ENCODE measurements at regions not wholly inside any gene's neighbourhood (a gene's known extent, or its start where the extent isn't known, plus 50 kb on each side); places are given as distances from the start of the nearest gene placed in this dataset.

GRCh38 chr11:88040148-88040496 is 135.1 kb downstream of the RAB38 start:
- H3K27me3 ChIP-seq, result peaks cover 0 to 19% (median 0%) of the 10 kb centered on the region in 9 donors
- DNase-seq (no peak), ATAC-seq (no peak)
- 64 to 88% (median 79%) methylated on average over 1 of the region's 1 CpG for WGBS, 4 donors
- H3K4me3 ChIP-seq, result no peak overlapping the region
- no peaks in the 10 kb centered on the region for H3K36me3 ChIP-seq
- H3K9me3 ChIP-seq, result no peaks in the 10 kb centered on the region
- H3K27ac ChIP-seq, result no peak overlapping the region
- TF ChIP-seq CTCF (IDR thresholded peaks at IDR 0.05), result no peak
- H3K4me1 ChIP-seq, result no peaks in the 10 kb centered on the region
- intact Hi-C loops (cut with DNase I), result no loop called here

GRCh38 chr11:88039476-88040147 is 135.6 kb downstream of the RAB38 start:
- TF ChIP-seq POLR2A (IDR thresholded peaks at IDR 0.05) (no peak), CTCF (IDR thresholded peaks at IDR 0.05) (no peak)
- no peak for ATAC-seq
- Histone ChIP-seq H3K27me3 (peaks cover 0 to 19% (median 0%) of the 10 kb centered on the region in 9 donors), H3K27ac (no peak overlapping the region), H3K4me1 (no peaks in the 10 kb centered on the region), H3K9me3 (peaks cover 0 to 4% (median 0%) of the 10 kb centered on the region in 12 donors), H3K36me3 (no peaks in the 10 kb centered on the region), H3K4me3 (no peak overlapping the region)
- DNase-seq, result no peak
- intact Hi-C loops (cut with DNase I), result no loop called here
- 75 to 86% (median 81%) methylated on average over 2 of the region's 2 CpGs for WGBS, 4 donors

- ATAC-seq, result no peak
- WGBS, 4 donors, result 82 to 88% (median 85%) methylated on average over 2 of the region's 2 CpGs
- intact Hi-C loops (cut with DNase I), result no loop called here
- H3K4me3 ChIP-seq, result no peak overlapping the region
- no peak overlapping the region for H3K27ac ChIP-seq
- no peaks in the 10 kb centered on the region for H3K4me1 ChIP-seq
- TF ChIP-seq POLR2A (IDR thresholded peaks at IDR 0.05), result no peak
- TF ChIP-seq CTCF (IDR thresholded peaks at IDR 0.05), result no peak
- peaks cover 0 to 12% (median 0%) of the 10 kb centered on the region in 12 donors for H3K9me3 ChIP-seq
- no peaks in the 10 kb centered on the region for H3K36me3 ChIP-seq
- peaks cover 0 to 19% (median 0%) of the 10 kb centered on the region in 9 donors for H3K27me3 ChIP-seq
- DNase-seq, result no peak
Observed at GRCh38 chr11:88038063-88038462, 137.2 kb downstream of the RAB38 start.

GRCh38 chr11:88036701-88037100 is 138.5 kb downstream of the RAB38 start:
- peaks cover 0 to 12% (median 0%) of the 10 kb centered on the region in 12 donors for H3K9me3 ChIP-seq
- H3K27ac ChIP-seq, result no peak overlapping the region
- no peak for ATAC-seq
- TF ChIP-seq CTCF (IDR thresholded peaks at IDR 0.05) (no peak), POLR2A (IDR thresholded peaks at IDR 0.05) (no peak)
- H3K36me3 ChIP-seq, result no peaks in the 10 kb centered on the region
- intact Hi-C loops (cut with DNase I), result no loop called here
- no peaks in the 10 kb centered on the region for H3K4me1 ChIP-seq
- no peak overlapping the region for H3K4me3 ChIP-seq
- no peak for DNase-seq
- peaks cover 0 to 10% (median 0%) of the 10 kb centered on the region in 9 donors for H3K27me3 ChIP-seq

Measured in heart left ventricle (tissue), 16 donors.